GM12872 (cell line): ENCODE measurements at regions not wholly inside any gene's neighbourhood (a gene's known extent, or its start where the extent isn't known, plus 50 kb on each side); places are given as distances from the start of the nearest gene placed in this dataset.

Experiments used
- TF ChIP-seq, protein P1 (sequence below): IDR thresholded peaks from 3 replicates; pipeline ENCODE4 v1.5.1; 2011; ENCODE audit warnings: low read depth, mild to moderate bottlenecking, low read length, moderate library complexity; ENCODE audit not compliant: insufficient read depth

DNA sequence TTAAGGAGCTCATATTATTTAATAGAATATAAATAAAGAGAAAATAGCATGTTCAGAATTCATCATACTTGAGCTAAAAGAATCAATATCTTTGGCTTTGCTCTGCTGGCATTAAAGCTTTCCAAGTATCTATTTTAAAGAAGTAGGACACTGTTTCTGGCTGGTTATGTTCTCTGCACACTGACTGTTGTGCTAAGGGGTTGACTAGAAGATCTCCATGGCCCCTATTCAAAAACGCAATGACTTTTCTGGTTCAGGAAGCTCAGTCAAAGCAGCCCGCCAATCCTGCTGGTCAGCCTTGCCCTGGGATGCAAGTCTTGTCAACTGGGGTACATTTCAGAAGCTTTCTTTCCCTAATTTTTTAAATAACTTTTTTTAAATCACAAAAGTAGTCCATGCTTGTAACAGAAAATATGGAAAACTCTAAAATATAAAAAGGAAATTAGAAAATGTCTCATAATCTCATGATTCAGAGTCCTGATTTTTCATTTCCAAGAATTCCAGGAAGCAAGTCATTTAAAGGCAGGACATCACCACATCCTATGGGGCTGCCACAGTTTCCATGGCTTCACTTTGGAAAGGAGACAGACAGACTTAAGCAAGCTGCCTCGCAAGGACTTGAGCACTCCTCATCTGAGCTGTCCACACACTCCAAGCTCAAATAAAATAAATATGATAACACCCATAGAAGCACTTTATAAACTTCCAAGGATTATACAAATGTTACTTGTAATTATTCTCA is 195.1 kb downstream of the TXNL1 start:
- TF ChIP-seq, protein P1, sequence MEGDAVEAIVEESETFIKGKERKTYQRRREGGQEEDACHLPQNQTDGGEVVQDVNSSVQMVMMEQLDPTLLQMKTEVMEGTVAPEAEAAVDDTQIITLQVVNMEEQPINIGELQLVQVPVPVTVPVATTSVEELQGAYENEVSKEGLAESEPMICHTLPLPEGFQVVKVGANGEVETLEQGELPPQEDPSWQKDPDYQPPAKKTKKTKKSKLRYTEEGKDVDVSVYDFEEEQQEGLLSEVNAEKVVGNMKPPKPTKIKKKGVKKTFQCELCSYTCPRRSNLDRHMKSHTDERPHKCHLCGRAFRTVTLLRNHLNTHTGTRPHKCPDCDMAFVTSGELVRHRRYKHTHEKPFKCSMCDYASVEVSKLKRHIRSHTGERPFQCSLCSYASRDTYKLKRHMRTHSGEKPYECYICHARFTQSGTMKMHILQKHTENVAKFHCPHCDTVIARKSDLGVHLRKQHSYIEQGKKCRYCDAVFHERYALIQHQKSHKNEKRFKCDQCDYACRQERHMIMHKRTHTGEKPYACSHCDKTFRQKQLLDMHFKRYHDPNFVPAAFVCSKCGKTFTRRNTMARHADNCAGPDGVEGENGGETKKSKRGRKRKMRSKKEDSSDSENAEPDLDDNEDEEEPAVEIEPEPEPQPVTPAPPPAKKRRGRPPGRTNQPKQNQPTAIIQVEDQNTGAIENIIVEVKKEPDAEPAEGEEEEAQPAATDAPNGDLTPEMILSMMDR = no peak

DNA sequence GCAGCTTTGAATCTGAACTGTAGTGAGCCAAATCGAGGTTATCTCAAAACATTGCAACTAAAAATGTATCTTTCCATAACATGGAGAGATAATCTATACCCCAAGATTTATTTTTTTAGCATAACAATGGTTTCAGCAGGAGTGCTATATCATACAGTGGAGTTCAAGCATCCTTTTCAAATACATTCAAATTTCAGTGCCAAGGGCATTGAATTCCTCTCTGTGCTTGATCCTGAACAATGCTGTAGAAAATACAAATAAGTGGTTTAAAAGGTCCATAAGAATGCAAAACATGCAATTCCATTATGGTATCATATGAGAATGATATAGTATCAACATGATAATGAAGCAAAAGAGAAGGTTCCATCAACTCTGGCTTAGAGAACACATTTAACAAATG is 201.7 kb downstream of the TXNL1 start:
- TF ChIP-seq, protein P1 = no peak

DNA sequence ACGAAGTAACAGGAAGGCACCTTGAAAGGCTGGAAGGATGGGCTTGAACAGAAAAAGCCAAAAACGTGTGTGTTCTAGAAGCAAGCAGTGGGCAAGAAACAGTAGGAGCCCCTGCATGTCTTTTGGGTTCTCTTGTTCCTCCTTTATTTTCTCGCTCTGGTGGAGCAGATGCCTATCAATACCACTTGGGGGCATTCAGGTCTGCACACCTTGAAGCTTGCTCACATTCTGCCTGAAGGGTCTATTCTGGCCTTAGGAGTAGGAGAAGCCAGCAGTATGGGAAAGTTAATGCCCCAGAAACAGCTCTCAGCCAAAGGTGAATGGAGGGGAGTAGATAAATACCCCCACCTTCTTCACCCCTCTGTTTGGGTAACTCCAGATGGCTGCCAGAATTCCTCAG is 204.5 kb downstream of the TXNL1 start:
- TF ChIP-seq, protein P1 = no peak

DNA sequence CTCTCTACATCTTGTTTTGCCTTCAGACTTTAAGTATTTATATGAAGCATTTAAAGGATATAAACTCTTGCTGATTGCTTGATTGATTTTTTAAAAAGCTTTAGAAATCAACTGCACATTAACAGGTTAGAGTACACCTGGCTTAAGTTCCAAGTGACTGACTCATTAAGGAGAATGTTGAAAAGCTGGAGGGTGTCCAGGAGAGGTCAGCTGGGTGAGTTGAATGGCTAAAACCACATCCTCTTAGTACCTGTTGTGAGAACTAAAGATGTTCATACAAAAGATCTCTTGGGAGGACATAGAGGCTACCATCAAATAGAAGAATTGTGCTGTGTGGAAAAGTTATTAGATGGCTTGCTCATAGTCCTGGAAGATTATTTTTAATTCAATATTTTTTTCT is 206.8 kb downstream of the TXNL1 start:
- TF ChIP-seq, protein P1 = no peak

DNA sequence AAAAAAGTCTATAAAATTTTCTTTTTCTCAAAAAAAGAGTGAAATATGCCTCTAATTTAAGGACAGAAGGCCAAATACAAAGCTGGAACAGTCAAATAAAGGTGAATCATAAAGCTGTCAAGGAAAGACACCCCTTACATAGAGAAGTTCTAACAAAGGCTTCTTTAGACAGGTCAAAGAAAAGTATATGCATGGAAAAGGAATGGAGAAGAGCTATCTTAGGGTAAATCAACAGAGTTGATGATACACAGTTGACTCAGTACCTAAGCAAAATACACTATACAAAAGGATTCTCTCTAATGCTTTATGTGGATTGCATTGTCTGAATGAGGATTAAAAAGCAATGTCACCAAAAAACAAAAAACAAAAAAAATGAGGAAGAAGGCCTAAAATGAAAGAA is 214.8 kb downstream of the TXNL1 start:
- TF ChIP-seq, protein P1 = no peak

DNA sequence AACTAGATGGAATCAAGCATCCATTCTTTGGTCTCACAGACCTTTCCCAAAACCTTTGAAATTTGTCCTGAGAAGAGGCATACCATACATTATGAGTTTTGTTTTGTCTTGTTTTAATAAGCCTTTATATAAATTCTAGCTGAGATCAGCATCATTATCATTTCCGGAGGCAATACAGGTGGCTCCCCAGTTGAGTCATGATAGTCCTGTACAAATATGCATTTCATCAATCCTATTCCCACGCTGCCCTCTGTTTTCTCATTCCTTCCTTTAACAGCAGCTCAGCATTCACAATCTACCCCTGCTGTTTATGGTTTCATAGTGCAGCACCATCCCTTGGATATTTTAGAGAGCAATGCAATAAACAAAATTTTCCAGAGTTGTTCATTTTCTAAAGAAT is 216.7 kb downstream of the TXNL1 start:
- TF ChIP-seq, protein P1 = no peak

DNA sequence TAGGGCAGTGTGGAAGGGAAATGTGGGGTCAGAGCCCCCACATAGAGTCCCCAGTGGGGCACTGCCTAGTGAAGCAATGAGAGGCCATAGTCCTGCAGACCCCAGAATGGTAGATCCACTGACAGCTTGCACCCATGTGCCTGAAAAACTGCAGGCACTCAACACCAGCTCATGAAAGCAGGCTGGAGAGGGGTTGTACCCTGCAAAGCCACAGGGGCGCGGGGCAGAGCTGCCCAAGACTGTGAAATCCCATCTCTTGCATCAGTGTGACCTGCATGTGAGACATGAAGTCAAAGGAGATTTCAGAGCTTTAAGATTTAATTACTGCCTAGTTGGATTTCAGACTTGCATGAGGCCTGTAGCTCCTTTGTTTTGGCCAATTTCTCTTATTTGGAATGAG is 224.0 kb downstream of the TXNL1 start:
- TF ChIP-seq, protein P1 = no peak

DNA sequence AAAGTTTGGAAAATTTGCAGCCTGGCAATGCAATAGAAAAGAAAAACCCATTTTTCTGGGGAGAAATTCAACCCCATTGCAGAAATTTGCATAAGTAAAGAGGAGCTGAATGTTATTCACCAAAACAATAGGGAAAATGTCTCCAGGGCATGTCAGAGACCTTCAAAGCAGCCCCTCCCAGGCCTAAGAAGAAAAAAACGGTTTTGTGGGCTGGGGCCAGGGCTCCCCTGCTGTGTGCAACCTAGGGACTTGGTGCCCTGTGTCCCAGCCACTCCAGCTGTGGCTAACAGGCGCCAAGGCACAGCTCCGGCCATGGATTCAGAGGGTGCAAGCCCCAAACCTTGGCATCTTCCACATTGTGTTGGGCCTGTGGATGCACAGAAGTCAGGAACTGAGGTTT is 224.5 kb downstream of the TXNL1 start:
- TF ChIP-seq, protein P1 = no peak
